ENCODE measurements at regions not wholly inside any gene's neighbourhood (a gene's known extent, or its start where the extent isn't known, plus 50 kb on each side); places are given as distances from the start of the nearest gene placed in this dataset.

DNA sequence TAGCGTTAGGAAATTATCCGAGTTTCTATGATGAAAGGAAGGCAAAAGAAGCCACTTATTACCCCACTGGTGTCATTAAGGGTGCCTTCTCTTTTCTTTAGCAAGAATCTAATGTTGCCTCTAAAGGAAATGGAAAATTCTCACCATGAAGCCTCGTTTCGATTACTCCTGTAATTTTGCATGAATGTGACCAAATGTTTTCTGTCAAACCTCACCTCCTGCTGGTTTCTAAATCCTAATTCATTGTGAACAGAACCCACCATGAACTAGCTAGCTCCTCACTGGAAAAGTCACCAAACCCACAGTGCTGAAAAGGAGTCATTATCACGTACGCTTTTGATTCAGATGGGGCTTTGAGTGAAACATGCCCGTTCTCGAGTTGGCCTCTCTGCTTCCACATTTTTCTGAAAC lies 119.9 kb downstream of the COPS8 start:
- Histone ChIP-seq H3K27ac (no peak overlapping the region), H3K36me3 (no peaks in the 10 kb centered on the region), H3K9me3 (no peaks in the 10 kb centered on the region), H3K4me3 (no peak overlapping the region), H3K4me1 (no peaks in the 10 kb centered on the region), H3K27me3 (no peaks in the 10 kb centered on the region)
- DNase-seq, result no peak
- no peak for TF ChIP-seq POLR2A (IDR thresholded peaks at IDR 0.05)
- TF ChIP-seq, protein P1, sequence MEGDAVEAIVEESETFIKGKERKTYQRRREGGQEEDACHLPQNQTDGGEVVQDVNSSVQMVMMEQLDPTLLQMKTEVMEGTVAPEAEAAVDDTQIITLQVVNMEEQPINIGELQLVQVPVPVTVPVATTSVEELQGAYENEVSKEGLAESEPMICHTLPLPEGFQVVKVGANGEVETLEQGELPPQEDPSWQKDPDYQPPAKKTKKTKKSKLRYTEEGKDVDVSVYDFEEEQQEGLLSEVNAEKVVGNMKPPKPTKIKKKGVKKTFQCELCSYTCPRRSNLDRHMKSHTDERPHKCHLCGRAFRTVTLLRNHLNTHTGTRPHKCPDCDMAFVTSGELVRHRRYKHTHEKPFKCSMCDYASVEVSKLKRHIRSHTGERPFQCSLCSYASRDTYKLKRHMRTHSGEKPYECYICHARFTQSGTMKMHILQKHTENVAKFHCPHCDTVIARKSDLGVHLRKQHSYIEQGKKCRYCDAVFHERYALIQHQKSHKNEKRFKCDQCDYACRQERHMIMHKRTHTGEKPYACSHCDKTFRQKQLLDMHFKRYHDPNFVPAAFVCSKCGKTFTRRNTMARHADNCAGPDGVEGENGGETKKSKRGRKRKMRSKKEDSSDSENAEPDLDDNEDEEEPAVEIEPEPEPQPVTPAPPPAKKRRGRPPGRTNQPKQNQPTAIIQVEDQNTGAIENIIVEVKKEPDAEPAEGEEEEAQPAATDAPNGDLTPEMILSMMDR (IDR thresholded peaks at IDR 0.05), result no peak

DNA sequence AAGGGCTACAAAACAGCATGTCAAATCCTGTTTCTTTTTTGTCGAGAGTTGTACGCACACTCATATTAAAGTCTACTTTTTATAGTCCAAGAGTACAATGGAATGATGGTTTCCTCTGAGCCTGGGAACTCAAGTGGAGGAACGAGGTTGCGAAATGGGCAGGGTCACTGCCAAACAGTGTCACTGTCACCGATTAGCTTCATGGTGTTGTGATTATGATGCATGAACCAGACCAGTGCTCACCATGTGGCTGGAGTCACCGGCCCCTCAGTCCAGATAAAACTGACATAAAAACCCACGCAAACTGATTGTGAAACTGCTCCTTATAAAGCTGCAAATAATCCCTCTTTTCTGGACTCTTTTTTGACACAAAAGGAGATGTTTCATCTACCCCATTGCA lies 122.0 kb downstream of the COPS8 start:
- Histone ChIP-seq H3K4me3 (no peak overlapping the region), H3K9me3 (no peaks in the 10 kb centered on the region), H3K27ac (peak overlapping the region in 2 of 4 donors; percentile 26 to 39), H3K27me3 (no peaks in the 10 kb centered on the region), H3K36me3 (no peaks in the 10 kb centered on the region), H3K4me1 (no peaks in the 10 kb centered on the region)
- DNase-seq, result peak in 1 of 3 donors; percentile 63
- TF ChIP-seq, protein P1 (IDR thresholded peaks at IDR 0.05), result no peak
- TF ChIP-seq POLR2A (IDR thresholded peaks at IDR 0.05), result no peak

DNA sequence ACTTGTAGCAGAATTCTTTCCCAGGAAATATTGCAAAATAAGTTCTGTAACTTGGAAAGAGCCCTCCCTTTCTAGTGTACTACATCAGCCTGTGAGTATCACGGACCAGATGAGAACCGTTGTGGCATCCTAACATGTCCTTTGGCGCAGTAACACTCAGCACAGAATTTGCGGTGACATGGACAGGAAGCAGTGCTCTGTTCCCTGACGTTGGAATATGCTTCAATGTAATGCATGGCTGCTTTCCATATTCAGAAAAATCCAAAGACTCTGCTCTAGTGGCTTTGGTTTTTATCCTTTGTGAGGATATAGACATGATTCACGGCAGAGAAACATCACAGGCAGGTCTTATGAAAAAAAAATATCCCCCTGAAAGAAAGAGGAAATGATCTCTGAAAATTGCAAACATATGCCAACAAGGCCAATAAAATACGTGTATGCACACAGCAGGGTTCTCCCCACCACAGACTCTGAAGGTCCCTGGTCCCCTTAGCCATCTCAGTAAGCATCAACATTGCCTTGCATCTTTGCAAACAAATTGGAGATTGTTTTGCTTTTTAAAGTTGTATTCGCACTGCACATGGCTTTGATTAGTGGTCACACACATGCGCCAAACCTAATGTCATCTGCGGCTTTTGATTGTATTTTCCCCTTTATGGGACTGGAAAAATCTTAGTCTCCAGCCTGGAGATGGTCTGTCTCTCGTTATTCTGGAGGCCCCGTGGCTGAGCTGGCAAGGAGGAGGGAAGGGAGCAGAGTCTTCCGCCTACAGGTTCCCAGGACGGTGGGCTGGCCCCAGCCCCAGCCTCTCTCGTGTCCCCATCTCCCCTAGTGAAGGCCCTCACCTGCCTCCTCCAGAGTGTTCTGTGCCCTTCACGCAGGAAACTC lies 122.9 kb downstream of the COPS8 start:
- DNase-seq, result no peak
- H3K27ac ChIP-seq, result peak overlapping the region in 2 of 4 donors; percentile 26 to 66

DNA sequence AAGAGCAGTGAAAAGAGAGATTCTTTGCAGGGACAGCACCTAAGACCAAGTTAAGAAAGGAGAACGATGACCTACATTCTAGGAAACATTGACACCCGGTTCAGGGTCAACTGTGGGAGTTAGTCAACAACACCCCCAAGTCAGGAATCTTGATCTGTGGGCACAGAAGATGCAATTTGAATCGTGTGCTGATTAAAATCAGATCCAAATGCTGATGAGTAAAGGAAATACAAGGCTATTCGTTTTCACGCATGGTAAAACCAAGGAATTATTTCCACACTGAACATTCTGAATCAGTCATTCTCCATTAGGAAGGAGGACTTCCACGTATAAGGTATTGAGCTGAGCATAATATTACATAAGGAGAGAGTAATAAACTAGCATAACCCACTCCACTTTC lies 124.2 kb downstream of the COPS8 start:
- H3K4me3 ChIP-seq, result no peak overlapping the region
- no peak for DNase-seq
- no peaks in the 10 kb centered on the region for H3K36me3 ChIP-seq
- no peaks in the 10 kb centered on the region for H3K9me3 ChIP-seq
- H3K4me1 ChIP-seq, result no peaks in the 10 kb centered on the region
- TF ChIP-seq, protein P1 (IDR thresholded peaks at IDR 0.05), result no peak
- TF ChIP-seq POLR2A (IDR thresholded peaks at IDR 0.05), result no peak
- H3K27ac ChIP-seq, result no peak overlapping the region
- H3K27me3 ChIP-seq, result no peaks in the 10 kb centered on the region

More for the DNA sequence above, 122.9 kb downstream of the COPS8 start:
- Histone ChIP-seq H3K27me3 (no peaks in the 10 kb centered on the region), H3K4me3 (no peak overlapping the region), H3K36me3 (no peaks in the 10 kb centered on the region), H3K9me3 (no peaks in the 10 kb centered on the region), H3K4me1 (no peaks in the 10 kb centered on the region)
- TF ChIP-seq, protein P1 (IDR thresholded peaks at IDR 0.05), result no peak
- no peak for TF ChIP-seq POLR2A (IDR thresholded peaks at IDR 0.05)

DNA sequence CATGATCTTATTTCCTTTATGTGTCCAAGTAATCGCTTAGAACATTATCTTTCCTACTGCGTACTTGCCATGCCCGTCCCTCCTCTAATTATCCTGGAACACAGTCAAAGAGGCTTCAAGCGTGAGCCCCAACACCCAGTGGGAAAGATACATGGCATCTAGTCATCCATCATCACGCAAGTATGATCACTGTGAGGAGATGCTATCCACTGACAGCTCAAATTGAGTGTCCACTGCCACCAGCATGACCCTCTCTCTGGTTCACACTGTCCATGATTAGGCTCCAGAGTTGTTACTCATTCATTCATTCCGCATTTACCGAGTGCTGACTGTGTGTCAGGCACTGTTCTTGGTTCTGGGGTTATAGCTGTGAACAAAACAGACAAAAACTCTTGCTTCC lies 124.6 kb downstream of the COPS8 start:
- no peaks in the 10 kb centered on the region for H3K9me3 ChIP-seq
- H3K27me3 ChIP-seq, result no peaks in the 10 kb centered on the region
- DNase-seq, result no peak
- H3K36me3 ChIP-seq, result no peaks in the 10 kb centered on the region
- no peaks in the 10 kb centered on the region for H3K4me1 ChIP-seq
- TF ChIP-seq, protein P1 (IDR thresholded peaks at IDR 0.05), result no peak
- TF ChIP-seq POLR2A (IDR thresholded peaks at IDR 0.05), result no peak
- no peak overlapping the region for H3K4me3 ChIP-seq
- H3K27ac ChIP-seq, result no peak overlapping the region

Data from Peyer's patch (tissue), 4 donors.